ENCODE measurements at regions not wholly inside any gene's neighbourhood (a gene's known extent, or its start where the extent isn't known, plus 50 kb on each side); places are given as distances from the start of the nearest gene placed in this dataset.

DNA sequence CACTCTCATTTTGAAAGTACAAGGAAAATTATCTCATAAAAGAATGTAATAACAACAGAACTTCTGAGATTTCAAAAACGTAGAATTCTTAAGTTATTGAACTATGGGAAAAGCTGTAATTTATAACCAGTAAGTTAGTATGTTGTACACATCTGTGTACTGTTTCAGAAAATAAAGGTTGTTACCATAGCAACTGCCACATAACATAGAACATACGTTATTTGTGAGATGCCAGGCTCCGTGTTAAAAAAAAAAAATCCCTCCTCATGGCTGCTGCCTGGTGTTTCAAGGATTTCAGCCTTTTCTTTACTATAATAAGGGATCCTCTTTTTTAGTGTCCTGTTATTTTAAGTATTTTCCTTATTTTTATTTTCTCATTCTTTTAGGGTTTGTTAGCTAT, 79.5 kb downstream of the RWDD3 start:
- no peak for ATAC-seq (ENCODE audit: low read depth)
- no peaks in the 10 kb centered on the region for H3K36me3 ChIP-seq (ENCODE audit: low read depth)
- DNase-seq (ENCODE audit: low spot score), result no peak
- no peak overlapping the region for H3K4me3 ChIP-seq (ENCODE audit: severe bottlenecking)
- TF ChIP-seq, protein P1, sequence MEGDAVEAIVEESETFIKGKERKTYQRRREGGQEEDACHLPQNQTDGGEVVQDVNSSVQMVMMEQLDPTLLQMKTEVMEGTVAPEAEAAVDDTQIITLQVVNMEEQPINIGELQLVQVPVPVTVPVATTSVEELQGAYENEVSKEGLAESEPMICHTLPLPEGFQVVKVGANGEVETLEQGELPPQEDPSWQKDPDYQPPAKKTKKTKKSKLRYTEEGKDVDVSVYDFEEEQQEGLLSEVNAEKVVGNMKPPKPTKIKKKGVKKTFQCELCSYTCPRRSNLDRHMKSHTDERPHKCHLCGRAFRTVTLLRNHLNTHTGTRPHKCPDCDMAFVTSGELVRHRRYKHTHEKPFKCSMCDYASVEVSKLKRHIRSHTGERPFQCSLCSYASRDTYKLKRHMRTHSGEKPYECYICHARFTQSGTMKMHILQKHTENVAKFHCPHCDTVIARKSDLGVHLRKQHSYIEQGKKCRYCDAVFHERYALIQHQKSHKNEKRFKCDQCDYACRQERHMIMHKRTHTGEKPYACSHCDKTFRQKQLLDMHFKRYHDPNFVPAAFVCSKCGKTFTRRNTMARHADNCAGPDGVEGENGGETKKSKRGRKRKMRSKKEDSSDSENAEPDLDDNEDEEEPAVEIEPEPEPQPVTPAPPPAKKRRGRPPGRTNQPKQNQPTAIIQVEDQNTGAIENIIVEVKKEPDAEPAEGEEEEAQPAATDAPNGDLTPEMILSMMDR (IDR thresholded peaks at IDR 0.05; ENCODE audit: poor library complexity, severe bottlenecking), result no peak
- H3K9me3 ChIP-seq (ENCODE audit: severe bottlenecking), result no peaks in the 10 kb centered on the region
- no peak overlapping the region for H3K27ac ChIP-seq (ENCODE audit: poor library complexity, severe bottlenecking)
- no peaks in the 10 kb centered on the region for H3K4me1 ChIP-seq (ENCODE audit: insufficient read depth, poor library complexity, severe bottlenecking)
- H3K27me3 ChIP-seq (ENCODE audit: insufficient read depth, poor library complexity, severe bottlenecking), result peaks cover 28% of the 10 kb centered on the region

- Histone ChIP-seq H3K36me3 (ENCODE audit: low read depth) (no peaks in the 10 kb centered on the region), H3K27me3 (ENCODE audit: insufficient read depth, poor library complexity, severe bottlenecking) (no peaks in the 10 kb centered on the region), H3K9me3 (ENCODE audit: severe bottlenecking) (no peaks in the 10 kb centered on the region), H3K4me1 (ENCODE audit: insufficient read depth, poor library complexity, severe bottlenecking) (no peaks in the 10 kb centered on the region), H3K4me3 (ENCODE audit: severe bottlenecking) (no peak overlapping the region), H3K27ac (ENCODE audit: poor library complexity, severe bottlenecking) (no peak overlapping the region)
- DNase-seq (ENCODE audit: low spot score), result no peak
- no peak for ATAC-seq (ENCODE audit: low read depth)
- TF ChIP-seq, protein P1 (IDR thresholded peaks at IDR 0.05; ENCODE audit: poor library complexity, severe bottlenecking), result no peak
Measured at GRCh38 chr1:95321531-95321930, 87.5 kb downstream of the RWDD3 start.

- ATAC-seq (ENCODE audit: low read depth), result no peak
- no peak overlapping the region for H3K4me3 ChIP-seq (ENCODE audit: severe bottlenecking)
Measured at GRCh38 chr1:95323123-95323522, 89.1 kb downstream of the RWDD3 start.

GRCh38 chr1:95325349-95325748, 91.3 kb downstream of the RWDD3 start:
- TF ChIP-seq, protein P1 (IDR thresholded peaks at IDR 0.05; ENCODE audit: poor library complexity, severe bottlenecking), result no peak
- ATAC-seq (ENCODE audit: low read depth) (no peak), DNase-seq (ENCODE audit: low spot score) (no peak)
- Histone ChIP-seq H3K4me1 (ENCODE audit: insufficient read depth, poor library complexity, severe bottlenecking) (no peaks in the 10 kb centered on the region), H3K36me3 (ENCODE audit: low read depth) (no peaks in the 10 kb centered on the region), H3K9me3 (ENCODE audit: severe bottlenecking) (no peaks in the 10 kb centered on the region), H3K27me3 (ENCODE audit: insufficient read depth, poor library complexity, severe bottlenecking) (no peaks in the 10 kb centered on the region), H3K27ac (ENCODE audit: poor library complexity, severe bottlenecking) (no peak overlapping the region), H3K4me3 (ENCODE audit: severe bottlenecking) (no peak overlapping the region)

More at GRCh38 chr1:95323123-95323522, 89.1 kb downstream of the RWDD3 start:
- Histone ChIP-seq H3K9me3 (ENCODE audit: severe bottlenecking) (no peaks in the 10 kb centered on the region), H3K27ac (ENCODE audit: poor library complexity, severe bottlenecking) (no peak overlapping the region), H3K36me3 (ENCODE audit: low read depth) (no peaks in the 10 kb centered on the region), H3K4me1 (ENCODE audit: insufficient read depth, poor library complexity, severe bottlenecking) (no peaks in the 10 kb centered on the region), H3K27me3 (ENCODE audit: insufficient read depth, poor library complexity, severe bottlenecking) (no peaks in the 10 kb centered on the region)
- no peak for DNase-seq (ENCODE audit: low spot score)
- TF ChIP-seq, protein P1 (IDR thresholded peaks at IDR 0.05; ENCODE audit: poor library complexity, severe bottlenecking), result no peak

DNA sequence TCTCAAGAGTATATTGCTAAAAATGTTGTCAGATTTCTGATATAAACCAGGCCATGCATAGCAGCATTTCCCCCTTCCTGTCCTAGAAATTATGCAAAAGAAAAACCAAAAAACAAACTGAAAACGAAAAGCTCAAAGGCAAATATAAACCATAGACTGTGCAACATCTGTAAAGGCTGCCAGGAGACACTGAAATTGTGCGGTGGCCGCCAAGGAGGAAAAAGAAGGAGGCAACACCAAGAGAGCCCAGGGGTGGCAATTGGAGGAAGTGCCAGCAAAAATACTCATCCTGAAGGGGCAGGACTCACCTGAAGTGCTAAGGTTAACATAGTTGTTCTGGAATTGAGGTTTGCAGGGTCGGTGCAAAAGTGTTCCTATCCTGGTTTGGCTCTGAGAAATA, 92.0 kb downstream of the RWDD3 start:
- no peaks in the 10 kb centered on the region for H3K36me3 ChIP-seq (ENCODE audit: low read depth)
- TF ChIP-seq, protein P1 (IDR thresholded peaks at IDR 0.05; ENCODE audit: poor library complexity, severe bottlenecking), result no peak
- H3K4me3 ChIP-seq (ENCODE audit: severe bottlenecking), result no peak overlapping the region
- no peak overlapping the region for H3K27ac ChIP-seq (ENCODE audit: poor library complexity, severe bottlenecking)
- H3K9me3 ChIP-seq (ENCODE audit: severe bottlenecking), result no peaks in the 10 kb centered on the region
- DNase-seq (ENCODE audit: low spot score), result no peak
- no peaks in the 10 kb centered on the region for H3K4me1 ChIP-seq (ENCODE audit: insufficient read depth, poor library complexity, severe bottlenecking)
- no peak for ATAC-seq (ENCODE audit: low read depth)
- no peaks in the 10 kb centered on the region for H3K27me3 ChIP-seq (ENCODE audit: insufficient read depth, poor library complexity, severe bottlenecking)
